ENCODE measurements at regions not wholly inside any gene's neighbourhood (a gene's known extent, or its start where the extent isn't known, plus 50 kb on each side); places are given as distances from the start of the nearest gene placed in this dataset.

DNA sequence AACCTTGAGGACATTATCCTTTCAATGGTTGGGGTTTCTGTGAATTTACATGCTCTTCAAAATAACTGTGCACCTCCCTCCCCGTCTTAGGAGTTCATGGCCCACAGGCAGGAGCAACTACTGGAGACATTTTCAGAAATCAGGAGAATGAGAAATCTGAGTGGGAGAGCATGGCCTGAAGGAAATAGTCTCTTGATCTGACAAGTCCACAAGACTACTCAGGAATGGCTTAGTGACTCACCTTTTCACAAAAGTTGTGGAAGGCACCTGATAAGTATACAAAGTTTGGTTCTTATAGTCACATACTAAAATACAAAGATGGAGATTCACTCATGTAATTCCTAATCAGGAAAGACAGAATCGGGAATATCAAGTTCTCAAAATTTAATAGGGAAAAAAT, 83.6 kb upstream of the NCKAP5 start:
- TF ChIP-seq CTBP1 (IDR thresholded peaks at IDR 0.05; ENCODE audit: borderline replicate concordance) (no peak), SP1 (IDR thresholded peaks at IDR 0.05) (no peak), ZNF384 (IDR thresholded peaks at IDR 0.05) (no peak), SUZ12 (IDR thresholded peaks at IDR 0.05) (no peak), L3MBTL2 (conservative IDR thresholded peaks at IDR 0.05) (no peak), BHLHE40 (IDR thresholded peaks at IDR 0.05; ENCODE audit: borderline replicate concordance) (no peak)
- TF ChIP-seq, protein P1, sequence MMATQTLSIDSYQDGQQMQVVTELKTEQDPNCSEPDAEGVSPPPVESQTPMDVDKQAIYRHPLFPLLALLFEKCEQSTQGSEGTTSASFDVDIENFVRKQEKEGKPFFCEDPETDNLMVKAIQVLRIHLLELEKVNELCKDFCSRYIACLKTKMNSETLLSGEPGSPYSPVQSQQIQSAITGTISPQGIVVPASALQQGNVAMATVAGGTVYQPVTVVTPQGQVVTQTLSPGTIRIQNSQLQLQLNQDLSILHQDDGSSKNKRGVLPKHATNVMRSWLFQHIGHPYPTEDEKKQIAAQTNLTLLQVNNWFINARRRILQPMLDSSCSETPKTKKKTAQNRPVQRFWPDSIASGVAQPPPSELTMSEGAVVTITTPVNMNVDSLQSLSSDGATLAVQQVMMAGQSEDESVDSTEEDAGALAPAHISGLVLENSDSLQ (IDR thresholded peaks at IDR 0.05): no peak
